ENCODE measurements at regions not wholly inside any gene's neighbourhood (a gene's known extent, or its start where the extent isn't known, plus 50 kb on each side); places are given as distances from the start of the nearest gene placed in this dataset.

- Histone ChIP-seq H3K27ac (no peak overlapping the region), H3K36me3 (no peaks in the 10 kb centered on the region), H3K4me3 (no peak overlapping the region), H3K4me1 (no peaks in the 10 kb centered on the region), H3K9me3 (no peaks in the 10 kb centered on the region), H3K27me3 (no peaks in the 10 kb centered on the region)
- TF ChIP-seq POLR2A (IDR thresholded peaks at IDR 0.05) (no peak), POLR2AphosphoS5 (IDR thresholded peaks at IDR 0.05; ENCODE audit: insufficient read depth in 1 of 2, low read depth in 1 of 2) (no peak)
- TF ChIP-seq, protein P1, sequence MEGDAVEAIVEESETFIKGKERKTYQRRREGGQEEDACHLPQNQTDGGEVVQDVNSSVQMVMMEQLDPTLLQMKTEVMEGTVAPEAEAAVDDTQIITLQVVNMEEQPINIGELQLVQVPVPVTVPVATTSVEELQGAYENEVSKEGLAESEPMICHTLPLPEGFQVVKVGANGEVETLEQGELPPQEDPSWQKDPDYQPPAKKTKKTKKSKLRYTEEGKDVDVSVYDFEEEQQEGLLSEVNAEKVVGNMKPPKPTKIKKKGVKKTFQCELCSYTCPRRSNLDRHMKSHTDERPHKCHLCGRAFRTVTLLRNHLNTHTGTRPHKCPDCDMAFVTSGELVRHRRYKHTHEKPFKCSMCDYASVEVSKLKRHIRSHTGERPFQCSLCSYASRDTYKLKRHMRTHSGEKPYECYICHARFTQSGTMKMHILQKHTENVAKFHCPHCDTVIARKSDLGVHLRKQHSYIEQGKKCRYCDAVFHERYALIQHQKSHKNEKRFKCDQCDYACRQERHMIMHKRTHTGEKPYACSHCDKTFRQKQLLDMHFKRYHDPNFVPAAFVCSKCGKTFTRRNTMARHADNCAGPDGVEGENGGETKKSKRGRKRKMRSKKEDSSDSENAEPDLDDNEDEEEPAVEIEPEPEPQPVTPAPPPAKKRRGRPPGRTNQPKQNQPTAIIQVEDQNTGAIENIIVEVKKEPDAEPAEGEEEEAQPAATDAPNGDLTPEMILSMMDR (IDR thresholded peaks at IDR 0.05): no peak
- intact Hi-C loops (cut with DNase I): no loop called here
- DNase-seq (ENCODE audit: extremely low spot score in 2 of 2): no peak
Measured at GRCh38 chr3:166171695-166172094, 334.5 kb upstream of the BCHE start.

GRCh38 chr3:166169681-166170080 is 332.5 kb upstream of the BCHE start:
- Histone ChIP-seq H3K27me3 (no peaks in the 10 kb centered on the region), H3K4me3 (no peak overlapping the region), H3K27ac (no peak overlapping the region), H3K9me3 (no peaks in the 10 kb centered on the region), H3K4me1 (no peaks in the 10 kb centered on the region), H3K36me3 (no peaks in the 10 kb centered on the region)
- no peak for TF ChIP-seq POLR2A (IDR thresholded peaks at IDR 0.05)
- DNase-seq (ENCODE audit: extremely low spot score in 2 of 2): no peak
- intact Hi-C loops (cut with DNase I): no loop called here

GRCh38 chr3:166127969-166128368 is 290.7 kb upstream of the BCHE start:
- Histone ChIP-seq H3K9me3 (no peaks in the 10 kb centered on the region), H3K4me1 (no peaks in the 10 kb centered on the region), H3K27ac (no peak overlapping the region), H3K36me3 (no peaks in the 10 kb centered on the region), H3K27me3 (no peaks in the 10 kb centered on the region), H3K4me3 (no peak overlapping the region)
- no peak for DNase-seq (ENCODE audit: extremely low spot score in 2 of 2)
- TF ChIP-seq, protein P1 (IDR thresholded peaks at IDR 0.05): no peak
- TF ChIP-seq POLR2A (IDR thresholded peaks at IDR 0.05) (no peak), POLR2AphosphoS5 (IDR thresholded peaks at IDR 0.05; ENCODE audit: insufficient read depth in 1 of 2, low read depth in 1 of 2) (no peak)
- intact Hi-C loops (cut with DNase I): no loop called here

GRCh38 chr3:166125179-166125578 is 288.0 kb upstream of the BCHE start:
- TF ChIP-seq, protein P1 (IDR thresholded peaks at IDR 0.05): no peak
- TF ChIP-seq POLR2A (IDR thresholded peaks at IDR 0.05) (no peak), POLR2AphosphoS5 (IDR thresholded peaks at IDR 0.05; ENCODE audit: insufficient read depth in 1 of 2, low read depth in 1 of 2) (no peak)
- Histone ChIP-seq H3K27me3 (no peaks in the 10 kb centered on the region), H3K27ac (no peak overlapping the region), H3K4me3 (no peak overlapping the region), H3K4me1 (no peaks in the 10 kb centered on the region), H3K36me3 (no peaks in the 10 kb centered on the region), H3K9me3 (no peaks in the 10 kb centered on the region)
- intact Hi-C loops (cut with DNase I): no loop called here
- no peak for DNase-seq (ENCODE audit: extremely low spot score in 2 of 2)

DNA sequence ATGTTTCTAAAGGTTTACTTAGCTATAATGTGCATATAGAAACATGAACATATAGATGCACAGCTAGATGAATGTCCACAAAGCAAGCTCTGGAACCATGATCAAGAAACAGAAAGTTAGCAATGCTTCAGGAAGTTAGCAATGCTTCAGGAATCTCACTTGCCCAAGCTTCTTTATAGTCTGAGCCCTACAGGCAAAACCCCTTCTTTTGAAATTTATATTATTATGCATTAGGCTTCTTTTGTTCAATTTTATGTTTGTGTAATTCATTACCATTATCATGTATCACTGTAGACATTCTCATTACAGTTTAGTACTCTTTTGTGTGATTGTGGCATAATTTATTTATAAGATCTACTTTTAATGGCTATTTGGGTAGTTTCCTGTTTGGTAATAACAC is 286.4 kb upstream of the BCHE start:
- TF ChIP-seq POLR2A (IDR thresholded peaks at IDR 0.05): no peak
- TF ChIP-seq, protein P1 (IDR thresholded peaks at IDR 0.05): no peak
- no peaks in the 10 kb centered on the region for H3K9me3 ChIP-seq
- no peaks in the 10 kb centered on the region for H3K27me3 ChIP-seq
- intact Hi-C loops (cut with DNase I): no loop called here
- H3K36me3 ChIP-seq: no peaks in the 10 kb centered on the region
- H3K27ac ChIP-seq: no peak overlapping the region
- H3K4me1 ChIP-seq: no peaks in the 10 kb centered on the region
- no peak for DNase-seq (ENCODE audit: extremely low spot score in 2 of 2)
- H3K4me3 ChIP-seq: no peak overlapping the region

GRCh38 chr3:166123088-166123487 is 285.9 kb upstream of the BCHE start:
- intact Hi-C loops (cut with DNase I): no loop called here
- Histone ChIP-seq H3K4me1 (no peaks in the 10 kb centered on the region), H3K9me3 (no peaks in the 10 kb centered on the region), H3K27me3 (no peaks in the 10 kb centered on the region), H3K36me3 (no peaks in the 10 kb centered on the region), H3K27ac (no peak overlapping the region), H3K4me3 (no peak overlapping the region)
- TF ChIP-seq, protein P1 (IDR thresholded peaks at IDR 0.05): no peak
- no peak for TF ChIP-seq POLR2A (IDR thresholded peaks at IDR 0.05)
- TF ChIP-seq POLR2AphosphoS5 (IDR thresholded peaks at IDR 0.05; ENCODE audit: insufficient read depth in 1 of 2, low read depth in 1 of 2): no peak
- DNase-seq (ENCODE audit: extremely low spot score in 2 of 2): no peak

All from vagina (tissue), 2 donors.